ENCODE measurements at regions not wholly inside any gene's neighbourhood (a gene's known extent, or its start where the extent isn't known, plus 50 kb on each side); places are given as distances from the start of the nearest gene placed in this dataset.

GRCh38 chr2:172211512-172211911 is 108.8 kb upstream of the DLX2 start:
- TF ChIP-seq EZH2phosphoT487 (IDR thresholded peaks at IDR 0.05; ENCODE audit: borderline replicate concordance, low read depth, low read length), result no peak
- TF ChIP-seq CTCF (conservative IDR thresholded peaks at IDR 0.05; ENCODE audit: low read length), result no peak
- ChIA-PET POLR2A (no interaction called here), CTCF (ENCODE audit: unreplicated experiment) (interaction anchor here (1.3 kb wide), 1 partner anchor 19 kb away, joined by 3 read pairs; no protein-coding TSS in a partner anchor)
- Histone ChIP-seq H4K20me1 (ENCODE audit: insufficient read depth, low read length) (no peaks in the 10 kb centered on the region), H2AFZ (ENCODE audit: low read length) (no peak overlapping the region), H3K36me3 (ENCODE audit: insufficient read depth, low read length) (no peaks in the 10 kb centered on the region), H3K4me2 (ENCODE audit: low read length) (no peak overlapping the region), H3K27ac (ENCODE audit: low read depth, low read length, poor library complexity, severe bottlenecking) (no peak overlapping the region), H3K9me3 (ENCODE audit: low read length) (no peaks in the 10 kb centered on the region), H3K9me2 (ENCODE audit: insufficient read depth, low read length) (no peaks in the 10 kb centered on the region), H3K4me1 (ENCODE audit: insufficient read depth, low read length, poor library complexity, severe bottlenecking) (no peaks in the 10 kb centered on the region), H3K4me3 (ENCODE audit: low read depth, low read length, poor library complexity, severe bottlenecking) (no peak overlapping the region), H3K79me2 (ENCODE audit: insufficient read depth, low read depth, low read length) (no peaks in the 10 kb centered on the region)
- DNase-seq (ENCODE audit: low spot score), result no peak
- intact Hi-C loops (cut with micrococcal nuclease; ENCODE audit: unreplicated experiment), result no loop called here
- no TSS peak for BruUV-seq (replicated peaks)

- no peaks in the 10 kb centered on the region for H3K36me3 ChIP-seq (ENCODE audit: insufficient read depth, low read length)
- H4K20me1 ChIP-seq (ENCODE audit: insufficient read depth, low read length), result no peaks in the 10 kb centered on the region
- BruUV-seq (replicated peaks), result no TSS peak
- no peak overlapping the region for H2AFZ ChIP-seq (ENCODE audit: low read length)
- no peaks in the 10 kb centered on the region for H3K9me2 ChIP-seq (ENCODE audit: insufficient read depth, low read length)
- no peaks in the 10 kb centered on the region for H3K79me2 ChIP-seq (ENCODE audit: insufficient read depth, low read depth, low read length)
- POLR2A ChIA-PET, result no interaction called here
- no peak for DNase-seq (ENCODE audit: low spot score)
- intact Hi-C loops (cut with micrococcal nuclease; ENCODE audit: unreplicated experiment), result no loop called here
- TF ChIP-seq CTCF (conservative IDR thresholded peaks at IDR 0.05; ENCODE audit: low read length) (no peak), EZH2phosphoT487 (IDR thresholded peaks at IDR 0.05; ENCODE audit: borderline replicate concordance, low read depth, low read length) (no peak)
- no peaks in the 10 kb centered on the region for H3K9me3 ChIP-seq (ENCODE audit: low read length)
- H3K4me2 ChIP-seq (ENCODE audit: low read length), result no peak overlapping the region
- CTCF ChIA-PET (ENCODE audit: unreplicated experiment), result no interaction called here
- no peaks in the 10 kb centered on the region for H3K4me1 ChIP-seq (ENCODE audit: insufficient read depth, low read length, poor library complexity, severe bottlenecking)
- H3K4me3 ChIP-seq (ENCODE audit: low read depth, low read length, poor library complexity, severe bottlenecking), result no peak overlapping the region
- no peak overlapping the region for H3K27ac ChIP-seq (ENCODE audit: low read depth, low read length, poor library complexity, severe bottlenecking)
Measured at GRCh38 chr2:172213116-172213860, 110.6 kb upstream of the DLX2 start.

- no peak for TF ChIP-seq CTCF (conservative IDR thresholded peaks at IDR 0.05; ENCODE audit: low read length)
- TF ChIP-seq EZH2phosphoT487 (IDR thresholded peaks at IDR 0.05; ENCODE audit: borderline replicate concordance, low read depth, low read length), result no peak
- no peak overlapping the region for H3K4me3 ChIP-seq (ENCODE audit: low read depth, low read length, poor library complexity, severe bottlenecking)
- H3K4me1 ChIP-seq (ENCODE audit: insufficient read depth, low read length, poor library complexity, severe bottlenecking), result no peaks in the 10 kb centered on the region
- no TSS peak for BruUV-seq (replicated peaks)
- no peaks in the 10 kb centered on the region for H3K9me3 ChIP-seq (ENCODE audit: low read length)
- no peaks in the 10 kb centered on the region for H3K79me2 ChIP-seq (ENCODE audit: insufficient read depth, low read depth, low read length)
- no peak for DNase-seq (ENCODE audit: low spot score)
- H2AFZ ChIP-seq (ENCODE audit: low read length), result no peak overlapping the region
- H3K4me2 ChIP-seq (ENCODE audit: low read length), result no peak overlapping the region
- ChIA-PET POLR2A (no interaction called here), CTCF (ENCODE audit: unreplicated experiment) (no interaction called here)
- H3K36me3 ChIP-seq (ENCODE audit: insufficient read depth, low read length), result no peaks in the 10 kb centered on the region
- no peaks in the 10 kb centered on the region for H3K9me2 ChIP-seq (ENCODE audit: insufficient read depth, low read length)
- intact Hi-C loops (cut with micrococcal nuclease; ENCODE audit: unreplicated experiment), result no loop called here
- no peaks in the 10 kb centered on the region for H4K20me1 ChIP-seq (ENCODE audit: insufficient read depth, low read length)
- H3K27ac ChIP-seq (ENCODE audit: low read depth, low read length, poor library complexity, severe bottlenecking), result no peak overlapping the region
Measured at GRCh38 chr2:172214252-172214651, 111.6 kb upstream of the DLX2 start.
